HUES64 (cell line): ENCODE measurements at regions not wholly inside any gene's neighbourhood (a gene's known extent, or its start where the extent isn't known, plus 50 kb on each side); places are given as distances from the start of the nearest gene placed in this dataset.

Experiments
- H3K27ac ChIP-seq: 2 replicates; pipeline ENCODE4 v1.7.0; 2013; ENCODE audit warnings: low read depth, low read length, inconsistent platforms
- H3K27me3 ChIP-seq: 2 replicates; pipeline ENCODE4 v1.6.1; 2013; ENCODE audit warnings: mild to moderate bottlenecking, low read length; ENCODE audit not compliant: insufficient read depth
- H3K36me3 ChIP-seq: 2 replicates; pipeline ENCODE4 v1.6.1; 2013; ENCODE audit warnings: mild to moderate bottlenecking, low read length; ENCODE audit not compliant: insufficient read depth
- H3K4me1 ChIP-seq: 2 replicates; pipeline ENCODE4 v1.6.1; 2013; ENCODE audit warnings: mild to moderate bottlenecking, low read length, moderate library complexity; ENCODE audit not compliant: insufficient read depth
- H3K4me3 ChIP-seq: 2 replicates; pipeline ENCODE4 v1.5.1; 2013; ENCODE audit warnings: mild to moderate bottlenecking, low read length, moderate library complexity
- H3K9ac ChIP-seq: 2 replicates; pipeline ENCODE4 v1.6.1; 2013; ENCODE audit warnings: mild to moderate bottlenecking, low read depth, low read length
- H3K9me3 ChIP-seq: 2 replicates; pipeline ENCODE4 v1.6.1; 2013; ENCODE audit warnings: low read depth, low read length; ENCODE audit not compliant: insufficient read depth
- WGBS: fragments of 150-250, 120-280 bp; methylation state at CpG from one replicate; pipeline ENCODE4 v1.1.7; 2013; ENCODE audit warnings: missing lambda C conversion rate; 5-methylcytosine and 5-hydroxymethylcytosine counted together

GRCh38 chr5:68352166-68352565 lies 136.6 kb downstream of the PIK3R1 start:
- Histone ChIP-seq H3K36me3 (no peaks in the 10 kb centered on the region), H3K9me3 (0 out of 2 replicates have a peak, but pooled peaks cover 7% of the 10 kb centered on the region), H3K27ac (no peak overlapping the region), H3K27me3 (no peaks in the 10 kb centered on the region), H3K4me1 (peaks cover 4% of the 10 kb centered on the region), H3K9ac (no peak overlapping the region), H3K4me3 (no peak overlapping the region)
- WGBS, result 100% methylated on average over 1 of the region's 3 CpGs

DNA sequence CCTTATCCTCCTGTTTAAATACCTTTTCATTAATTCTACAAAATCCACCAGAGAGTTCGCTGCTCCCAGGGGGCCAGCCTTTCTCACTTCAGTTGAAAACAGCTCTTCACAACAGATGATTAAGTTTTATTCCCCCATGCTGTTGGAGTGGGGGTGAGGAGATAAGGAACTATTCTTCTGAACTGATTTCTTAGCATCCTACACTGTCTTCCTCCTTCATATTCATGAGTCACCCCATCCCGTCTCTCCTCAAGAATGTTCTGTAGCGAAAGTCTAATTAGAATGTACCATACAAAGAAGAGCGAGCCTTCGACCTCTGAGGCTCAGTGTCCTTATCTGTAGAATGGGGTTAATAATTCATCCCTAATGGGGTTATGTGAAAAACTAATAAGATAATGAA lies 138.0 kb downstream of the PIK3R1 start:
- H3K27ac ChIP-seq, result no peak overlapping the region
- no peak overlapping the region for H3K9ac ChIP-seq
- H3K4me3 ChIP-seq, result no peak overlapping the region
- 90% methylated on average over 5 of the region's 5 CpGs for WGBS
- no peaks in the 10 kb centered on the region for H3K27me3 ChIP-seq
- H3K4me1 ChIP-seq, result peaks cover 15% of the 10 kb centered on the region
- 0 out of 2 replicates have a peak, but pooled peaks cover 2% of the 10 kb centered on the region for H3K9me3 ChIP-seq
- no peaks in the 10 kb centered on the region for H3K36me3 ChIP-seq

DNA sequence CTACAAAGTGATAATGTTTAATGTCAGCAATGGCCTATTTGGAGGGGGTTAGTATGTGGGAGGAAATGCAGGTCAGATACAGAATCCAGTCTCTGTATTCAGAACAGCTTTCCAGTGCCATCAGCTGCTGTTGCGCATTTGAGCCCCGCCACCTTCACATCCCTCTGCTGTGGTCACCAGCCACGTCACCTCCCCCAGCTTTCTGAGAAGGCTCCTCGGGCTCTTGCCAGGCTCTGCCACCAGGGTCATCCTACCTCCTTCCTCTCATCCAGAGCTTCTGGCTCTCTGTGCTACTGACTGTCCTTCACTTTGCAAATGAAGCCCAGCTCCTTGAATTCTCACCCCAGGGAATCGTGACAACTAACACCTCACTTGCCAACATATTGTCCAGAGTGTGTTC lies 138.8 kb downstream of the PIK3R1 start:
- no peaks in the 10 kb centered on the region for H3K27me3 ChIP-seq
- H3K27ac ChIP-seq, result no peak overlapping the region
- H3K9me3 ChIP-seq, result no peaks in the 10 kb centered on the region
- no peak overlapping the region for H3K9ac ChIP-seq
- no peaks in the 10 kb centered on the region for H3K36me3 ChIP-seq
- no peak overlapping the region for H3K4me3 ChIP-seq
- H3K4me1 ChIP-seq, result peaks cover 15% of the 10 kb centered on the region
- 88% methylated on average over 5 of the region's 5 CpGs for WGBS

- Histone ChIP-seq H3K4me3 (no peak overlapping the region), H3K27ac (no peak overlapping the region), H3K27me3 (no peaks in the 10 kb centered on the region), H3K36me3 (no peaks in the 10 kb centered on the region), H3K9me3 (no peaks in the 10 kb centered on the region), H3K4me1 (peaks cover 15% of the 10 kb centered on the region), H3K9ac (no peak overlapping the region)
- 97% methylated on average over 6 of the region's 6 CpGs for WGBS
Measured at GRCh38 chr5:68356216-68356615, 140.7 kb downstream of the PIK3R1 start.

DNA sequence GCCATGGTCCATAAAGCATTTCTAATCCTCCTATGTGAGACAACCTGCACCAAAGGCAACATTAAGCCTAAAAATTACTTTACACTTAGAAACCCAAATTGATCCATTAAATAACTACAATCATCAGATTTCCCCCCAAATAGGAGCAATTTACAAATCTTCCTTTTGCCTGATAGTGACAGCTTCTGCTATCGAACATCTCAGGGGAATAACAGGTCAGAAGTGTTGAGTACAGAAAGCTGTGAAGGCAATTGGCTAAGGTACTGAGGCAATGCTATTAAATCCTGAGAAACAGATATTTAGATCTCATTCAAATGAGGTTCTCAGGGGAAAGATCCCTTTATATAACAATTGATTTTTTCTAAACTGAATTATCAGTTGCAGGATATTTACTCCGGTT lies 141.1 kb downstream of the PIK3R1 start:
- no peak overlapping the region for H3K27ac ChIP-seq
- H3K36me3 ChIP-seq, result no peaks in the 10 kb centered on the region
- WGBS, result 100% methylated on average over 2 of the region's 2 CpGs
- peaks cover 15% of the 10 kb centered on the region for H3K4me1 ChIP-seq
- H3K9ac ChIP-seq, result no peak overlapping the region
- H3K9me3 ChIP-seq, result no peaks in the 10 kb centered on the region
- H3K27me3 ChIP-seq, result no peaks in the 10 kb centered on the region
- no peak overlapping the region for H3K4me3 ChIP-seq

DNA sequence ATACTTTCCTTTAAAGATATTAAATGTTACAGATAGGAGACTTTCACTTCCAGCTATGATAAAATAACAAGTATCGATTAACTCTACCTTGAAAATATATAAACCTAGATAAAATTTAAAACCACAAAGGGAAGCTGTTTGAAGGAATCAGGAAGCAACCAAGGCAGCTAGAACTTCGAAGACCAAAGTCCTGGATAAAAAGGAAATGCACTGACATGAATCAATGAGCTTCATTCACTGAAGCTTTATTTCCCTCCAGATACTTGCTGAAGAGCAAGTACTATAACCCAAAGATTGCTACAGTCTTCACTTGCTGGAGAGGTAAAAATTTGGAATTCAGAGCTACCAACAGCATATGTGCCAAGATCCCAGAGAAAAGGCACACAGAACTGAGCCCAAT lies 144.1 kb downstream of the PIK3R1 start:
- no peak overlapping the region for H3K4me3 ChIP-seq
- peaks cover 15% of the 10 kb centered on the region for H3K4me1 ChIP-seq
- 100% methylated on average over 1 of the region's 2 CpGs for WGBS
- H3K36me3 ChIP-seq, result no peaks in the 10 kb centered on the region
- H3K27ac ChIP-seq, result no peak overlapping the region
- no peak overlapping the region for H3K9ac ChIP-seq
- no peaks in the 10 kb centered on the region for H3K9me3 ChIP-seq
- no peaks in the 10 kb centered on the region for H3K27me3 ChIP-seq

DNA sequence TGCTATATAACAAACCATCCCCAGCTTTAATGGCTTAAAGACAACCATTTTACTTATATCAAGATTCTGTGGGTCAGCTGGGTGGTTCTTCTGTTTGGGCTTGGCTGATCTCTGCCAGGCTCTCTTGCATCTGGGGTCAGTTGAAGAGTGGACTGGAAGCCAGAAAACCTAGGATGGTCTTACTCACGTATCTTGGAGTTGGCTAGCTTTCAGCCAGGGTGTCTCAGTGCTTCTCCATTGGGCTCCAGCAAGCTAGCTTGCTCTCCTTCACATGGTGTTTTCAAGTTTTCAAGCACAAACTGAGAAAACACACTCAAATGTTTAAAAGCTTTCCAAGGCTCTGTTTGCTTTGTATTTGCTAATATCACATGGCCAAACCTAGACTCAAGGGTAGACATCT lies 146.8 kb downstream of the PIK3R1 start:
- H3K36me3 ChIP-seq, result no peaks in the 10 kb centered on the region
- 91% methylated on average over 1 of the region's 1 CpG for WGBS

DNA sequence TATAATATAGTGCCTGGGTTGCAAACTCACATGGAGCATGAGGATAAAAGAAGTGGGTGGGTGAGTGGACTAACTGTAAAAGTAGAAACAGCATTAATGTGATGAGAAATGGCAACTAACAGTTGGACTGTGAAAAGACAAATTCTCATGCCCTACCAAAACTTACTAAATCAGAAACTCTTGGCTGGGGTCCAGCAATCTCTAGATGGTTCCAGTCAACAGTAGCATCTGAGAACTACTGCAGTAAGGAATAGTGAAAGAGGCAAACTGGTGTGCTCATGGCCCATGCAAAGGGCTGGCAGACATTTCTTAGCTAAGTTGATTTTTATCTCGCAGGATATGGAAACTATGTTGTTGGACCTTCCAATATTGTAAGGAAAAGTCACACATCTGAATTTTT lies 150.3 kb downstream of the PIK3R1 start:
- no peaks in the 10 kb centered on the region for H3K27me3 ChIP-seq
- no peaks in the 10 kb centered on the region for H3K4me1 ChIP-seq
- H3K4me3 ChIP-seq, result no peak overlapping the region
- no peak overlapping the region for H3K9ac ChIP-seq
- WGBS, result 94% methylated on average over 1 of the region's 1 CpG
- no peaks in the 10 kb centered on the region for H3K9me3 ChIP-seq
- H3K27ac ChIP-seq, result no peak overlapping the region
- H3K36me3 ChIP-seq, result no peaks in the 10 kb centered on the region

More for the DNA sequence above, 146.8 kb downstream of the PIK3R1 start:
- no peaks in the 10 kb centered on the region for H3K27me3 ChIP-seq
- no peaks in the 10 kb centered on the region for H3K9me3 ChIP-seq
- H3K4me3 ChIP-seq, result no peak overlapping the region
- H3K4me1 ChIP-seq, result peaks cover 9% of the 10 kb centered on the region; the same call in 1 of the 2 replicates
- no peak overlapping the region for H3K9ac ChIP-seq
- no peak overlapping the region for H3K27ac ChIP-seq

- no peak overlapping the region for H3K4me3 ChIP-seq
- H3K9me3 ChIP-seq, result no peaks in the 10 kb centered on the region
- no peaks in the 10 kb centered on the region for H3K27me3 ChIP-seq
- no peaks in the 10 kb centered on the region for H3K36me3 ChIP-seq
- no peak overlapping the region for H3K9ac ChIP-seq
- WGBS, result 96% methylated on average over 2 of the region's 2 CpGs
- no peak overlapping the region for H3K27ac ChIP-seq
- H3K4me1 ChIP-seq, result no peaks in the 10 kb centered on the region
Measured at GRCh38 chr5:68367287-68367686, 151.7 kb downstream of the PIK3R1 start.

DNA sequence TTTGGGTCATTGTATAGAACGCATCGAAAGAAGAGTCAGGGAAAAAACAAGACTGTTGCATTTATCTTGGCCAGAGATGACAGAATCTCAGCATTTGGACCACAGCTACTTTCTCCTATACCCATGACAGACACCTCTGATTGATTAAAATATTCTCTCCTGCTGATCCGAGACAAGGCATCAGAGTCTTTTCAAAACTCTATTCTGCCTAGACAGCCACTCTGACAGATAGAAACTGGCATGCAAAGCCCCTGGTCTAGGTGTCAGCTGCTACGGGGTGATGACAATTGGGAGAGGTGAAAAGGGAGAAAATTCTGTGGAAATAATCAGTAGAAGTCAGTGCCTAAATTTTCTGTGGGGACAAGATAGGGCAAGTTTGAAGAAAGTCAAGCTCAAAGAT lies 152.2 kb downstream of the PIK3R1 start:
- no peaks in the 10 kb centered on the region for H3K4me1 ChIP-seq
- no peak overlapping the region for H3K9ac ChIP-seq
- H3K4me3 ChIP-seq, result no peak overlapping the region
- WGBS, result 85% methylated on average over 4 of the region's 4 CpGs
- no peaks in the 10 kb centered on the region for H3K36me3 ChIP-seq
- H3K27me3 ChIP-seq, result no peaks in the 10 kb centered on the region
- H3K27ac ChIP-seq, result no peak overlapping the region
- no peaks in the 10 kb centered on the region for H3K9me3 ChIP-seq

DNA sequence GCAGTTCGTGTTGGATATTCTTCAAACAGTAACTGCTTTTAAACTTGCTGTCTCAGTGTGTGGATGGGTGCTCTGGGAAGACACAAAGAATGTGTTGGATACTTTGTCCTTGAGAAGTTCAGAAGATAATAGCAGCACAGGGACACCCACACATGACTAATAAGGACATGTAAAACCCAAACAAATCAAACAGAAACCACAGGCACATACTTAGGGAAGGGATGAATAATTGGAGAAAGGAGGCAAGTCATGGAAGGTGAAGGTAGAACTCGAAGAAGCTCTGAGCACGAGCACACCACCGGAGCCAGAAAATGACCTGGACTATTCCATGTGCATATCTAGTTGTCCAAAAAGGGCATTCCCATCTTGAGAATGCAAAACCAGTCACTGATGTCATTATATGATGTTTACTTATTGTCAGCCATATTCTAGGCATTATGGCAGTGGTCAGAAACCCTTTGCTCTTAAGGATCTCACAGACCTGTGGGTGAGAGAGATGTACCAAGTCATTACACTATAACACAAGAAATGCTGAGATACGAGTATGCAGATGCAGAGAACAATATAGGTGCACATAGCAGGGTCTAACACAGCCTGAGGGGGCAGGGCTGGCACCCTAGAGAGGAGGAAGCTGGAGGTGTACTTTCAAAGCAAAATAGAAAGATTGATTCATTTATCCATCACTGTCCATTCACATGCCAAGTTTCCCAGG lies 152.9 kb downstream of the PIK3R1 start:
- Histone ChIP-seq H3K27ac (no peak overlapping the region), H3K9ac (no peak overlapping the region), H3K27me3 (no peaks in the 10 kb centered on the region), H3K4me3 (no peak overlapping the region), H3K4me1 (no peaks in the 10 kb centered on the region), H3K9me3 (no peaks in the 10 kb centered on the region), H3K36me3 (no peaks in the 10 kb centered on the region)
- 94% methylated on average over 5 of the region's 5 CpGs for WGBS

DNA sequence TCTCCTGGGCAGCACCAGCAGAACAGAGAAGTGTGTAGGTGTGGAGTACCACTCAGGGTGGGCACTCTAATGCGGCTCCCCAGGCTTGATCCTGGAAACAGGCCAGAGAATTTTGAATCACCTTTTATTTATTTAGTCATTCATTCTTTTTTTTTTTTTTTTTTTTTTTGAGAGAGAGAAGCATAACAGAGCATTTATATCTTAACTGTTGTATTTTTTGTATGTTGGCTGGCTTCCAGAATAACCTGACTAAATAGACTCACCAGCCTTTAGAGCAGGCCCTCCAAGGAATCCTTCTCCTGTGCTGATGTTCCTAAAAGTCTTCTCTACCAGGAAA lies 153.4 kb downstream of the PIK3R1 start:
- Histone ChIP-seq H3K9me3 (no peaks in the 10 kb centered on the region), H3K4me3 (no peak overlapping the region), H3K36me3 (no peaks in the 10 kb centered on the region), H3K27ac (no peak overlapping the region), H3K4me1 (no peaks in the 10 kb centered on the region), H3K9ac (no peak overlapping the region), H3K27me3 (no peaks in the 10 kb centered on the region)
- no CpG with 5 or more reads among the region's 1 CpG for whole genome bisulfite sequencing
